ENCODE measurements at regions not wholly inside any gene's neighbourhood (a gene's known extent, or its start where the extent isn't known, plus 50 kb on each side); places are given as distances from the start of the nearest gene placed in this dataset.
"Not testable (repeated sequence)": the region's sequence is repeated elsewhere in the genome, so short reads cannot be mapped to it uniquely, and the experiment has no call there.

DNA sequence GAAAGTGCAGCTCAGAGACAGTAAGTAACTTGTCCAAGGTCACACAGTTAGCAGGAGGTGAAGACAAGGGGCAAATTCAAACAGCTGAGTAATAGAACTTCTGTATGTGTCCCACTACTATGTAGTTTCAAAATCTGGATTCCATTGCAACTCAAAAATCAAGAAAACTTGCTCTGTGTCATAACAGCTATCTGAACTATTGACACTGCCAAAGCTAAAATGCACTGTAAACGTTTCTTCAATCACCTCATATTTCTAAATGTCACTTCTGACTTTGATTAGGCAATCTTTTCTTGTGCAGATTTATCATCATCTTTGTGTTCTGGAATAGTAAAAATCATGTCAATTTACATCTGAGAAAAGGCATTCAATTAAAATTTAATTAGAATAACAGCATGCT lies 957.6 kb downstream of the MRPL39 start:
- in situ Hi-C loops (cut with HindIII; ENCODE audit: low sequenced_read_pairs), result no loop called here

DNA sequence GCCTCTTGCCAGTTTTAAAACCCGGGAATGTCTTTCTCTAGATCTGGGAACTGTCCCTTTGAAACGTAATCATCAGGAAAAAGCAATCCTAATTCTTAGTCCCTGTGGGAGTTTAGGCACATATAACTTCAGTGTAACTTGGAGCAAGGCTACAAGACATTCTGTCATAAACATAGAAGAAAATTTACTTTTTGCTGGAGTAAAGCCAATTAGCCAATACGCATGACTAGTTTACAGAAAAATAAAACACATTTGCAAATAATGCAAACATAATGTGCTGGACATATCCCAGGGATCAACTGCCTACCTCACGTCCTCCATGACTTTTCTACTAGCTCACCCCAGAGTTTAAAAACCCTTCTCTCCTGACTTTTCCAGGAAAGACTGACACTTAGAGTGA lies 970.6 kb downstream of the MRPL39 start:
- in situ Hi-C loops (cut with HindIII; ENCODE audit: low sequenced_read_pairs), result no loop called here

DNA sequence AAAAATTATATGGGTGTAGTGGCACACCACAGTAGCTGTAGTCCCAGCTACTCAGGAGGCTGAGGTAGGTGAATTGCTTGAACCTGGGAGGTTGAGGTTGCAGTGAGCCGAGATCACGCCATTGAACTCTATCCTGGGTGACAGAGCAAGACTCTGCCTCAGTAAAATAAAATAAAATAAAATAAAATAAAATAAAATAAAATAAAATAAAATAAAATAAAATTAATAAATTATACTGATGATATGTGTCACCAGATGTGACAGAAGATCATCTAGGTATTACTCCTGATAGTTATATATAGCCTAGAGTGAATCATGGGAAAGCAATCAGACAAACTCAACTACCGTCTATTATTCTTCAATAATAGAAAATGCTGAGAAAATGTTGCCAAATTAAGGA lies 972.5 kb downstream of the MRPL39 start:
- in situ Hi-C loops (cut with HindIII; ENCODE audit: low sequenced_read_pairs), result no loop called here

GRCh38 chr21:24628536-24628935 lies 978.7 kb downstream of the MRPL39 start:
- in situ Hi-C loops (cut with HindIII; ENCODE audit: low sequenced_read_pairs), result no loop called here

GRCh38 chr21:24628046-24628445 lies 979.2 kb downstream of the MRPL39 start:
- in situ Hi-C loops (cut with HindIII; ENCODE audit: low sequenced_read_pairs), result no loop called here

GRCh38 chr21:24617819-24618218 lies 989.5 kb downstream of the MRPL39 start:
- in situ Hi-C loops (cut with HindIII; ENCODE audit: low sequenced_read_pairs), result no loop called here

DNA sequence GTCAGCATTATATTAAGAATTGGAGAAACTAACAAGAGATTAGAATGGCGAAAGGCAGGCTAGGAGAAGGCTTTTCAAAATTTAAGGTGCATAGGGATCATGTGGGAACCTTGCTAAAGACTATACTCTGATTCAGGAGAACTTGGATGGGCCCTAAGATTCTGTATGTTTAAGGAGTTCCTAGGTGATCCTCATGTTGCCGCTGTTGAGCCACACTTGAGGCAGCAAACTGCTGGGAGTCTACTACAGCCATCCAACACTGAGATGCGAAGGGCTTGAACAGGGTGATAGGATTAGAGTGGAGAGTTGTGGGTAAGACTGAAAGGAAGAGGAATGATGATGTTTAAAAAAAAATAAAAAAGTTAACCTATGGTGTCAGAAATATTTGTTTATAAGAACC lies 1013.2 kb downstream of the MRPL39 start:
- in situ Hi-C loops (cut with HindIII; ENCODE audit: low sequenced_read_pairs), result no loop called here

DNA sequence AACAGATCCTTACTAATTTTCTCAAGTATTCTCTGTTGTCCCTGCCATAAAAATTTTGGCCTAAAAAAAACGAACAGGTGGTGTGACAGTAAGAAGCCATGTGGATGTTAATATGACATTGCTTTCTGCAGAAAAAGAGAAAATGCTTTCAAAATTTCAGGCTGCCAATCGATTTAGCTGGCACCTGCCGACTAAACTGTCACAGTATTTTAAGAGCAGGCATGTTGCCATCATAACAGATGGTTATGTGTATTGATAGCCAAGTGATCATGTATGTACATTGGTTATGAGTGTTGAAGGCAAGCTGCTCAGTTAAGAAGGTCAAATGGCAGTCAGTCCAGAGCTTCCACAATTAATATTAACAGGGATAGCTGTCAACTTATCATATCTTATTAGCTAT lies 1017.0 kb downstream of the MRPL39 start:
- in situ Hi-C loops (cut with HindIII; ENCODE audit: low sequenced_read_pairs), result no loop called here

DNA sequence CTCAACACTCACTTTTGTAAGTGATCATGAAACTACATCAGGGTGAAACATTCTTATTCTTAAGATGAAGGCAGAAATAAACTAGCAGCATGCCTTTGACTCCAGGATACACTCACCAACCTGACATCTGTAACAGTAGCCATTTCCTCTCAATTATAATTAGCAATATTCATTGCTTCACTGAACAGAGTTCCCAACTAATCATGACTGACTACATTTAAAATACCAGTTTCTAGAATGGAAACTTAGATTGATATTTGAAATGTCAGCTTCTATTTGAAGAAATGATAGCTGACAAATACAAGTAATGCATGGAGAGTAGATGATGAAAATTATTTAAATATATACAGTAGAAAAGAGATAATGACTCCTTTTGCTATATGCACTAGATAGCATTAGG lies 1023.8 kb downstream of the MRPL39 start:
- in situ Hi-C loops (cut with HindIII; ENCODE audit: low sequenced_read_pairs), result no loop called here

GRCh38 chr21:24577301-24577700 lies 1030.0 kb downstream of the MRPL39 start:
- in situ Hi-C loops (cut with HindIII; ENCODE audit: low sequenced_read_pairs), result no loop called here

DNA sequence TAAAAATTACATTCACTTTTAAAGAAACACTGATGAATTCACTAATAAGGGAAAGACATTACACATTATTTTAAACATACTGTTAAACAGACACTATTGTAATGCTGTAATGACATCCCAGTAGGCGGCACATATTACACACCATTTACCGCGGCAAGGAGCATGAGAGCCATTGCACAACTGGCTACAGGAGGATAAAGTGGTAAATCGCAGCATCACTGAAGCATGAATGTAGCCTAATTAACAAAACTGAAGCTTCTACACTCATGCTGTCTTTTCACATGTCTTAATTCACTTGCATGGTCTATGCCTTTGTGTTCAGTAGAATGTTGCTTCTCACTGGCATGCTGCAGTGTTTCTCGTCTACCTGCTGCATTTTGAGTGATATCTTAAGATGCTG lies 1046.0 kb downstream of the MRPL39 start:
- in situ Hi-C loops (cut with HindIII; ENCODE audit: low sequenced_read_pairs), result no loop called here

DNA sequence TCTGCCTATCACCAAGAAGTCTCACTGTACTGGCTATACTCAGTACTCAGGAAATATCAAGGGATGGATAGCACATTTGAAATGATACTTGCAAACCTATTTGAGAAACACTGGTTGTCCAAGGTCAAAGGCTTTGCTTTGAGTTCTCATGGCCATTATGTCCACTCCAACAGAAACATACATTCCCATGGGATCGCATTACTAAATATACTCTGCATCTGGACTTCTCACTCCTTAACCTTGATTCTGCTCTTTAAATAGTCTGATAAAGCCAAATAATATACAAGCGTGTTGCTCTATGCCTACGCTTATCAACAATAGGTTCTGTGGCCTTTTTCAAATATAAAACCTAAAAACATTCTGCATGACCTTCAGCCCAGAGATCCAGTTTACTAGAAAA lies 1054.8 kb downstream of the MRPL39 start:
- in situ Hi-C loops (cut with HindIII; ENCODE audit: low sequenced_read_pairs), result no loop called here

DNA sequence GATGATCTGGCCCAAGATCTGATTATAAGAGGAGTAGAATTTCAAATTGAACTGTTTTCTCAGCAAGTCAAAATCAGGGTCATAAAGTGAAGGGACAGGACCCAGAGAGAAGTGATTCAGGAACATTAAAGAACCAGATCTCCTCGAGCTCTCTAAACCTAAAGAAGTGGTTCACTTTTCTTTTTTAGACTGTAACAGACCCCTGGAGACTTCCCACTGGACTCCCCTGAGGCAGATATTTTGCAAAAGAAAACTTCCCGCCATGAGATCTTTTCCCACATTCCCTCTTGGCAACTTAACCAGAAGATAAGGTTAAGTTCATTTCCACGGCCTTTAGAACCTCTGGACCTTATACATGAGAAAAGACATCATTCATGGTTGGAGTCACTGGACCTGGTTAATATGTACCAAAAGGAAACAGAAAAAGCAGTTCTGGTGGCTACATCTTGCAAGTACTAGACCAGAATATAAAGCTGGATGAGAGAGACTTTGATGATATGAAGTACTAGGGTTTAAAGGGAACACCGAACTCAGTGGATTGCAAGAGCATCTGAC lies 1061.4 kb downstream of the MRPL39 start:
- in situ Hi-C loops (cut with HindIII; ENCODE audit: low sequenced_read_pairs), result no loop called here

DNA sequence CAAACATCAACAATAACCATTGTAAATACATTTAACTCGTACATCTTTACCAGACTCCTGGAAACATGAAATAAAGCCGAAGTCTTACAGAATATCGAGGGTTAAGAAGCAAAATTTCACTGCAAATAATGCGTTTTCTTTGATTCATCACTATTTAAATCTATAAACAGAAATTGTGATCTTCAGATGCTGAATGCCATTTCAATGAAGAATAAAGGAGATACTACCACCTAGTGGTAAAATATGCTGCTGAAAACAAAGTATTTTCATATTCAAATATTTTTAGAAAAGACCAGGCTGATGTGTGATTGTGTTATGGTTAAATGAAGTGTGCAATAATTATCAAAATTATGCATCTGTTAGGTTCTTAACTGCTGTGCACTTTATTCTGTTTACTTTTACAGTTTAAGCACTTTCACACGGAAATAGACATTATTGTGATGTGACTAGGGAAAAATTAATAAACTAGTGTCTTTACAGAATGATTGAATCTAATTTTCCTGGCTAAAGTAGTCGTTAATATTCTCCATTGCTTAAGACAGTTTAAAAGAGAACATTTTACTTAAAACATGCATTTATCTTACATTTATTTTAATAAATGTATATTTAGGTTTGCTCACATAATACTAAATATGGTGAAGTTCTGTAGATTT lies 1093.1 kb downstream of the MRPL39 start:
- in situ Hi-C loops (cut with HindIII; ENCODE audit: low sequenced_read_pairs), result no loop called here

- in situ Hi-C loops (cut with HindIII; ENCODE audit: low sequenced_read_pairs), result no loop called here
These were observed 1098.2 kb downstream of the MRPL39 start for GRCh38 chr21:24509131-24509530.

DNA sequence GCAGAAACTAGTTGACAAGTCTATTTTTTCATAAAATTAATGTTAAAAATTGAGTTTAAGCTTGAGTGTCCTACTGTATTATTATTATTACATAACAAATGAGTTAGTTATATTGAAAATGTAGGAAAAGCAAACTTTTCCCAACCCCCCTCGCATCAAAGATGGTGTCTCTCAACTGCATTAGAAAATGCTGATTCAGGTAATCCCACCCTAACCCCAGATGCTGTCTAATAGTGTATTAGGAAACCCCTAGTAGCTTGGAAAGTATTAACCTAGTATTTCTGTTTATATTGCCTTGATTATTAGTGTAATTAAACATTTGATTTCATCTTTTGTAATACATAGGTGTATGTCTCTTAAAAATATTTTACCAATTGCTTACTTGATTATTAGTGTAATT lies 1120.3 kb downstream of the MRPL39 start:
- in situ Hi-C loops (cut with HindIII; ENCODE audit: low sequenced_read_pairs), result no loop called here

DNA sequence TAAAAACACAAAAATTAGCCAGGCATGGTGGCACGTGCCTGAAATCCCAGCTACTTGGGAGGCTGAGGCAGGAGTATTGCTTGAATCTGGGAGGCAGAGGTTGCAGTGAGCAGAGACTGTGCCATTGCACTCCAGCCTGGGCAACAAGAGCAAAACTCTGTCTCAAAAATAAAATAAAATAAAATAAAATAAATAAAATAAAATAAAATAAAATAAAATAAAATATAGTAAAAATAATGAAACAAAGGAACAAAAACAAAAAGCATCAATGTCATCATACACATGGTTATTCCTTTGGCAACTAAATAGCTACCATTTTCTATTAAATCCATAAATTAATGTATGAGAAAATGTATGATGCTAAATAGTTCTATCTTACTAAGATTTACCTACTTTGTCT lies 1123.9 kb downstream of the MRPL39 start:
- in situ Hi-C loops (cut with HindIII; ENCODE audit: low sequenced_read_pairs), result not testable (repeated sequence)

- in situ Hi-C loops (cut with HindIII; ENCODE audit: low sequenced_read_pairs), result no loop called here
These were observed 1136.4 kb downstream of the MRPL39 start for GRCh38 chr21:24470852-24471251.

DNA sequence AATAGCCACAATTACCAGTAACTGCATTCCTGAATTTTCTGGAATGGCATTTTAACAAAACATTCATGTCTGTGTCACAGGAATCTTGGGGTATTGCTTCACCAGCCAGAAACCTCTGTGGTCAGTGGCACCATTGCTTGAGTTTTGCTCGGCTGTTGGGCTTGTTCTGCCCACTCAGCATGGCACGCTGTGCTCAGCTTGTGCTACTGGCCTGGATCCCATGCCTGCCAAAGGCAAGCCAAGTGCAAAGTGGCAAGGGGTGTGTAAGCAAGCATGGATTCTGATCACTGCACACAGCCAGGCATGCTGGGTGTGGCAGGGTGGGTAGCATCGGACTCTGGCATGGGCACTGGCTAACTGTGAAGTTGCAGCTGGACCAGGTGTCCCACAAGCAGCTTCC lies 1150.9 kb downstream of the MRPL39 start:
- in situ Hi-C loops (cut with HindIII; ENCODE audit: low sequenced_read_pairs), result no loop called here

DNA sequence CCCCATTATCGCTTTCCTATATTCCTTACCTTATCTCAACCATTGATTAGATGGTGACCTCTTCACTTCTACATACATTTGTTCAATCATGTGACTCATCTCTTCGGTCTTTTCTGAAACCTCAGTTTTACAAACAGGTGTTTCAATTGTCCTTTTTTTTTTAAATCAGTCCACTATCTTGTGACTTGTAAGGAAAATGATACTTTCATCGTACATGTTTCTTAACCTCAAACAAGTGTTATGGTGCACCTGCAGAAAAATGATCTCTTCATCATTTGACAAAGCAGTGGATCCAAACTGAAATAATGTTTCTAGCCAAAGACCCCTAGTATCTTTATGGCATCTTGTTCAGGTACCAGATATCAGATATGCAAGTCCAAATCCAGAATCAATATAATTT lies 1157.2 kb downstream of the MRPL39 start:
- in situ Hi-C loops (cut with HindIII; ENCODE audit: low sequenced_read_pairs), result no loop called here

GRCh38 chr21:24445517-24445916 lies 1161.8 kb downstream of the MRPL39 start:
- in situ Hi-C loops (cut with HindIII; ENCODE audit: low sequenced_read_pairs), result no loop called here

DNA sequence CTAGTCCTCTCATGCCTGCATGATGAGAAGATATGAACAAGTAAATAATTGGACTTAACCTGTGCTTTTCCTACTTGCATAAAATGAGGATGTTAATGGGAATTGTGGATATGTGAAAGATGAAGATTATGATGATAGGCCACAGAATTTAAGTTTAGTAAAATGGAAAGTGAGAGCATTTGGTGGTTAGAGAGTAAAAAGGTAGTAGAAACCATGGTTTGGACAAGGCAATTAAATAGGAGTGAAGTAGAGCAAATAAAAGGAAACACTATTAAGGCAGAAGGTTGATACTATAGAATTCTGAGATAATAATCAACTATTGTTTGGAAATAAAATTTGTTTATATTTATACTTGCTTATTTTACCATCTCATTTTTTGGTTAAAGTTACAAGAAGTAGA lies 1162.5 kb downstream of the MRPL39 start:
- in situ Hi-C loops (cut with HindIII; ENCODE audit: low sequenced_read_pairs), result no loop called here

- in situ Hi-C loops (cut with HindIII; ENCODE audit: low sequenced_read_pairs), result no loop called here
These were observed 1171.0 kb downstream of the MRPL39 start for GRCh38 chr21:24436236-24436635.

Data from endothelial cell of hepatic sinusoid (primary cell).